Endothelial cell of umbilical vein (primary cell): ENCODE measurements at regions not wholly inside any gene's neighbourhood (a gene's known extent, or its start where the extent isn't known, plus 50 kb on each side); places are given as distances from the start of the nearest gene placed in this dataset.

ENCODE experiments used
- EZH2 ChIP-seq: IDR thresholded peaks from 2 replicates; pipeline ENCODE4 v1.6.1; 2012; ENCODE audit warnings: borderline replicate concordance, low read depth, mild to moderate bottlenecking, moderate library complexity, low read length, inconsistent platforms; ENCODE audit not compliant: severe bottlenecking
- FOS ChIP-seq: IDR thresholded peaks from 2 replicates; pipeline ENCODE4 v1.6.1; 2011; ENCODE audit warnings: mild to moderate bottlenecking, low read length, moderate library complexity, borderline replicate concordance; ENCODE audit not compliant: insufficient read depth
- JUN ChIP-seq: IDR thresholded peaks from 2 replicates; pipeline ENCODE4 v1.6.1; 2011; ENCODE audit warnings: borderline replicate concordance, low read depth; ENCODE audit not compliant: insufficient read length, insufficient read depth
- POLR2A ChIP-seq: IDR thresholded peaks from 2 replicates; pipeline ENCODE4 v1.6.1; 2012; ENCODE audit warnings: low read depth, mild to moderate bottlenecking, control low read depth, low read length
- POLR2AphosphoS5 ChIP-seq: IDR thresholded peaks from 2 replicates; pipeline ENCODE4 v1.6.1; 2012; ENCODE audit warnings: low read depth, mild to moderate bottlenecking, control low read depth, low read length, moderate library complexity; ENCODE audit not compliant: insufficient read depth
- TF ChIP-seq, protein P1 (sequence below), 2 donors: IDR thresholded peaks; 1 replicate in 1 of 2; 2 replicates in 1 of 2; pipeline ENCODE4 v1.5.1; 2011; ENCODE audit warnings: low read length in 2 of 2, mild to moderate bottlenecking in 2 of 2, moderate library complexity in 2 of 2, control low read depth in 1 of 2, inconsistent platforms in 1 of 2, low read depth in 1 of 2; ENCODE audit not compliant: insufficient read depth in 1 of 2; ENCODE audit errors: extremely low read depth in 1 of 2
- TF ChIP-seq, protein P2 (sequence below): IDR thresholded peaks from 2 replicates; pipeline ENCODE4 v1.6.1; 2011; ENCODE audit not compliant: insufficient read depth, insufficient read length

DNA sequence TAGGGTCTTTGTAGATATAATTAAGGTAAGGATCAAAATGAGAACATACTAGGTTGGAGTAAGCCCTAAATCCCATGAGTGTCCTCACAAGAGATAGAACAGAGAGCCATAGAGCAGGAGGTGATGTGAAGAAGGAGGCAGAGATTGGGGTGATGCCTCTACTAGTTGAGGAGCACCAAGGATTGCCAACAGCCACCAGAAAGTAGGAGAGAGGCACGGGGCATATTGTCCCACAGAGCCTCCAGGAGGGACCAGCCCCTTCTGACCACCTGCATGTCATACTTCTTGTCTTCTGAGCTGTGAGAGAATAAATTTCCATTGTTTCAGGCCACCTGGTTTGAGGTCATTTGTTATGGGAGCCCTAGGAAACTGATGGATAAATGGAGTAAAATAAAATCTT lies 363.3 kb downstream of the RPS6KC1 start:
- TF ChIP-seq EZH2 (no peak), POLR2A (no peak), JUN (no peak), FOS (no peak), POLR2AphosphoS5 (no peak)
- TF ChIP-seq, protein P1, sequence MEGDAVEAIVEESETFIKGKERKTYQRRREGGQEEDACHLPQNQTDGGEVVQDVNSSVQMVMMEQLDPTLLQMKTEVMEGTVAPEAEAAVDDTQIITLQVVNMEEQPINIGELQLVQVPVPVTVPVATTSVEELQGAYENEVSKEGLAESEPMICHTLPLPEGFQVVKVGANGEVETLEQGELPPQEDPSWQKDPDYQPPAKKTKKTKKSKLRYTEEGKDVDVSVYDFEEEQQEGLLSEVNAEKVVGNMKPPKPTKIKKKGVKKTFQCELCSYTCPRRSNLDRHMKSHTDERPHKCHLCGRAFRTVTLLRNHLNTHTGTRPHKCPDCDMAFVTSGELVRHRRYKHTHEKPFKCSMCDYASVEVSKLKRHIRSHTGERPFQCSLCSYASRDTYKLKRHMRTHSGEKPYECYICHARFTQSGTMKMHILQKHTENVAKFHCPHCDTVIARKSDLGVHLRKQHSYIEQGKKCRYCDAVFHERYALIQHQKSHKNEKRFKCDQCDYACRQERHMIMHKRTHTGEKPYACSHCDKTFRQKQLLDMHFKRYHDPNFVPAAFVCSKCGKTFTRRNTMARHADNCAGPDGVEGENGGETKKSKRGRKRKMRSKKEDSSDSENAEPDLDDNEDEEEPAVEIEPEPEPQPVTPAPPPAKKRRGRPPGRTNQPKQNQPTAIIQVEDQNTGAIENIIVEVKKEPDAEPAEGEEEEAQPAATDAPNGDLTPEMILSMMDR (IDR thresholded peaks at IDR 0.05; ENCODE audit: extremely low read depth in 1 of 2, insufficient read depth in 1 of 2, low read depth in 1 of 2, low read length in 2 of 2), result no peak
- TF ChIP-seq, protein P2, sequence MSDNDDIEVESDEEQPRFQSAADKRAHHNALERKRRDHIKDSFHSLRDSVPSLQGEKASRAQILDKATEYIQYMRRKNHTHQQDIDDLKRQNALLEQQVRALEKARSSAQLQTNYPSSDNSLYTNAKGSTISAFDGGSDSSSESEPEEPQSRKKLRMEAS, result no peak
